Nephron (organoid): ENCODE measurements at regions not wholly inside any gene's neighbourhood (a gene's known extent, or its start where the extent isn't known, plus 50 kb on each side); places are given as distances from the start of the nearest gene placed in this dataset.
A peak's percentile ranks its signal among the peaks of the same experiment; 100 is the strongest.

Experiments used
- H3K27ac Mint-ChIP-seq, 3 experiments: 2 replicates each; pipeline ENCODE4 v1.8.0; 2020; ENCODE audit warnings: mixed read lengths in 3 of 3, mild to moderate bottlenecking in 2 of 3, moderate library complexity in 1 of 3
- H3K27me3 Mint-ChIP-seq: 2 replicates; pipeline ENCODE4 v1.8.0; 2021; ENCODE audit warnings: low read depth, mild to moderate bottlenecking, moderate library complexity, mixed read lengths
- H3K36me3 Mint-ChIP-seq: 2 replicates; pipeline ENCODE4 v1.8.0; 2020; ENCODE audit warnings: low read depth, mixed read lengths
- H3K4me1 Mint-ChIP-seq: 2 replicates; pipeline ENCODE4 v1.8.0; 2020; ENCODE audit warnings: mixed read lengths
- H3K4me3 Mint-ChIP-seq, 3 experiments: 2 replicates each; pipeline ENCODE4 v1.8.0; 2020; ENCODE audit warnings: mild to moderate bottlenecking in 3 of 3, mixed read lengths in 3 of 3, moderate library complexity in 2 of 3
- H3K9me3 Mint-ChIP-seq: 2 replicates; pipeline ENCODE4 v1.8.0; 2020; ENCODE audit warnings: mixed read lengths
- CTCF ChIP-seq, 3 experiments: fragments of 200-600 bp; sonication (generic); IDR thresholded peaks; one replicate each; pipeline ENCODE4 v1.5.0; 2021; ENCODE audit warnings: antibody characterized with exemption in 3 of 3; ENCODE audit not compliant: unreplicated experiment in 3 of 3

GRCh38 chr11:47917599-47918369, 62.6 kb upstream of the PTPRJ start:
- Mint-ChIP-seq H3K27me3 (peaks cover 6% of the 10 kb centered on the region), H3K4me3 (peak overlapping the region in 2 of 3 experiments; percentile 7 to 13), H3K27ac (peak overlapping the region; percentile 2 to 97 (median 56)), H3K36me3 (no peaks in the 10 kb centered on the region), H3K4me1 (peaks cover 40% of the 10 kb centered on the region), H3K9me3 (peaks cover 3% of the 10 kb centered on the region)
- no peak for TF ChIP-seq CTCF (IDR thresholded peaks at IDR 0.05; ENCODE audit: unreplicated experiment in 3 of 3)

GRCh38 chr11:47916361-47916841, 64.0 kb upstream of the PTPRJ start:
- Mint-ChIP-seq H3K27ac (peak overlapping the region; percentile 80 to 97 (median 89)), H3K4me3 (peak overlapping the region in 1 of 3 experiments; percentile 23)

GRCh38 chr11:47915783-47916182, 64.6 kb upstream of the PTPRJ start:
- Mint-ChIP-seq H3K36me3 (no peaks in the 10 kb centered on the region), H3K4me3 (no peak overlapping the region), H3K9me3 (no peaks in the 10 kb centered on the region), H3K27ac (peak overlapping the region; percentile 80 to 97 (median 89)), H3K4me1 (peaks cover 40% of the 10 kb centered on the region), H3K27me3 (peaks cover 6% of the 10 kb centered on the region)
- TF ChIP-seq CTCF (IDR thresholded peaks at IDR 0.05; ENCODE audit: unreplicated experiment in 3 of 3) = no peak

More at GRCh38 chr11:47916361-47916841, 64.0 kb upstream of the PTPRJ start:
- Mint-ChIP-seq H3K27me3 (peaks cover 6% of the 10 kb centered on the region), H3K9me3 (peaks cover 2% of the 10 kb centered on the region), H3K4me1 (peaks cover 40% of the 10 kb centered on the region), H3K36me3 (no peaks in the 10 kb centered on the region)
- no peak for TF ChIP-seq CTCF (IDR thresholded peaks at IDR 0.05; ENCODE audit: unreplicated experiment in 3 of 3)

- Mint-ChIP-seq H3K36me3 (no peaks in the 10 kb centered on the region), H3K9me3 (no peaks in the 10 kb centered on the region), H3K27ac (peak overlapping the region in 1 of 3 experiments; percentile 97), H3K27me3 (peaks cover 6% of the 10 kb centered on the region), H3K4me1 (peaks cover 40% of the 10 kb centered on the region), H3K4me3 (no peak overlapping the region)
- TF ChIP-seq CTCF (IDR thresholded peaks at IDR 0.05; ENCODE audit: unreplicated experiment in 3 of 3) = no peak
Measured at GRCh38 chr11:47915374-47915773, 65.0 kb upstream of the PTPRJ start.

- no peak overlapping the region for H3K4me3 Mint-ChIP-seq
- H3K9me3 Mint-ChIP-seq = no peaks in the 10 kb centered on the region
- H3K4me1 Mint-ChIP-seq = peaks cover 40% of the 10 kb centered on the region
- peak overlapping the region in 2 of 3 experiments; percentile 52 to 73 for H3K27ac Mint-ChIP-seq
- no peaks in the 10 kb centered on the region for H3K36me3 Mint-ChIP-seq
- peaks cover 3% of the 10 kb centered on the region for H3K27me3 Mint-ChIP-seq
- TF ChIP-seq CTCF (IDR thresholded peaks at IDR 0.05; ENCODE audit: unreplicated experiment in 3 of 3) = no peak
Measured at GRCh38 chr11:47914743-47915142, 65.6 kb upstream of the PTPRJ start.
